H9 (cell line): ENCODE measurements at regions not wholly inside any gene's neighbourhood (a gene's known extent, or its start where the extent isn't known, plus 50 kb on each side); places are given as distances from the start of the nearest gene placed in this dataset.
"Not testable (repeated sequence)": the region's sequence is repeated elsewhere in the genome, so short reads cannot be mapped to it uniquely, and the experiment has no call there.

Experiments used
- DNase-seq: peaks from one replicate; pipeline ENCODE4 v3.0.0-alpha.2; 2017
- H2AFZ ChIP-seq: one replicate; pipeline ENCODE4 v1.6.1; 2013; ENCODE audit warnings: mild to moderate bottlenecking, low read length, control low read depth, moderate library complexity
- H2AK5ac ChIP-seq: 2 replicates; pipeline ENCODE4 v1.6.1; 2013; ENCODE audit warnings: low read length, control low read depth, mixed read lengths; ENCODE audit not compliant: insufficient read length
- H2BK120ac ChIP-seq: one replicate; pipeline ENCODE4 v1.6.1; 2013; ENCODE audit warnings: low read depth, mild to moderate bottlenecking, low read length, control low read depth, inconsistent platforms; ENCODE audit not compliant: poor library complexity, severe bottlenecking
- H2BK12ac ChIP-seq: 2 replicates; pipeline ENCODE4 v1.6.1; 2013; ENCODE audit warnings: low read length, control low read depth, mixed read lengths, low read depth; ENCODE audit not compliant: insufficient read length
- H2BK15ac ChIP-seq: 2 replicates; pipeline ENCODE4 v1.6.1; 2013; ENCODE audit warnings: low read depth, low read length, control low read depth
- H2BK20ac ChIP-seq: one replicate; pipeline ENCODE4 v1.6.1; 2013; ENCODE audit warnings: low read depth, mild to moderate bottlenecking, low read length, control low read depth, inconsistent platforms; ENCODE audit not compliant: poor library complexity, severe bottlenecking
- H2BK5ac ChIP-seq: 2 replicates; pipeline ENCODE4 v1.6.1; 2013; ENCODE audit warnings: low read length, control low read depth, mixed read lengths; ENCODE audit not compliant: insufficient read length
- H3K14ac ChIP-seq: 2 replicates; pipeline ENCODE4 v1.6.1; 2013; ENCODE audit warnings: low read length, control low read depth; ENCODE audit not compliant: insufficient read depth
- H3K18ac ChIP-seq: 2 replicates; pipeline ENCODE4 v1.6.1; 2013; ENCODE audit warnings: low read depth, mild to moderate bottlenecking, mixed read lengths, low read length, control low read depth; ENCODE audit not compliant: insufficient read length
- H3K23ac ChIP-seq: 2 replicates; pipeline ENCODE4 v1.6.1; 2013; ENCODE audit warnings: low read length, control low read depth, mixed read lengths, low read depth; ENCODE audit not compliant: insufficient read length
- H3K23me2 ChIP-seq: 2 replicates; pipeline ENCODE4 v1.6.1; 2013; ENCODE audit warnings: low read depth, mild to moderate bottlenecking, mixed read lengths, low read length, control low read depth; ENCODE audit not compliant: insufficient read length, poor library complexity, severe bottlenecking
- H3K27ac ChIP-seq: 2 replicates; pipeline ENCODE4 v1.5.1; 2013; ENCODE audit warnings: low read length, control low read depth, mixed read lengths, low read depth; ENCODE audit not compliant: insufficient read length
- H3K27me3 ChIP-seq: 2 replicates; pipeline ENCODE4 v1.6.1; 2013; ENCODE audit warnings: low read length, control low read depth, inconsistent platforms; ENCODE audit not compliant: insufficient read depth
- H3K4ac ChIP-seq: 2 replicates; pipeline ENCODE4 v1.6.1; 2013; ENCODE audit warnings: low read depth, mild to moderate bottlenecking, control low read depth, inconsistent platforms, low read length, moderate library complexity
- H3K4me1 ChIP-seq: 2 replicates; pipeline ENCODE4 v1.6.1; 2013; ENCODE audit warnings: low read length, control low read depth, inconsistent platforms; ENCODE audit not compliant: insufficient read depth
- H3K4me2 ChIP-seq: 2 replicates; pipeline ENCODE4 v1.6.1; 2013; ENCODE audit warnings: low read length, control low read depth, mixed read lengths; ENCODE audit not compliant: insufficient read length, insufficient read depth
- H3K56ac ChIP-seq: 2 replicates; pipeline ENCODE4 v1.6.1; 2013; ENCODE audit warnings: low read depth, mild to moderate bottlenecking, mixed read lengths, low read length, control low read depth; ENCODE audit not compliant: insufficient read length
- H3K79me1 ChIP-seq: 2 replicates; pipeline ENCODE4 v1.6.1; 2013; ENCODE audit warnings: low read depth, mild to moderate bottlenecking, moderate library complexity, low read length, control low read depth, inconsistent platforms; ENCODE audit not compliant: insufficient read depth, poor library complexity, severe bottlenecking
- H3K79me2 ChIP-seq: 2 replicates; pipeline ENCODE4 v1.6.1; 2013; ENCODE audit warnings: low read length, control low read depth, inconsistent platforms; ENCODE audit not compliant: insufficient read depth
- H3K9ac ChIP-seq: 2 replicates; pipeline ENCODE4 v1.6.1; 2013; ENCODE audit warnings: low read length, control low read depth, mixed read lengths; ENCODE audit not compliant: insufficient read length; ENCODE audit errors: extremely low read depth
- H3K9me3 ChIP-seq: one replicate; pipeline ENCODE4 v1.6.1; 2013; ENCODE audit warnings: low read depth, low read length, inconsistent platforms; ENCODE audit not compliant: control insufficient read depth
- H3T11ph ChIP-seq: one replicate; pipeline ENCODE4 v1.6.1; 2013; ENCODE audit warnings: mild to moderate bottlenecking, low read length, control low read depth, inconsistent platforms
- H4K20me1 ChIP-seq: one replicate; pipeline ENCODE4 v1.6.1; 2013; ENCODE audit not compliant: control insufficient read depth, insufficient read length, insufficient read depth
- H4K5ac ChIP-seq: 2 replicates; pipeline ENCODE4 v1.6.1; 2013; ENCODE audit warnings: low read depth, mild to moderate bottlenecking, mixed read lengths, low read length, control low read depth; ENCODE audit not compliant: insufficient read length
- H4K8ac ChIP-seq: replicated peaks from 2 replicates; pipeline ENCODE4 v1.6.1; 2013; ENCODE audit warnings: low read length, control low read depth, mixed read lengths, low read depth; ENCODE audit not compliant: insufficient read length
- H4K91ac ChIP-seq: 2 replicates; pipeline ENCODE4 v1.6.1; 2013; ENCODE audit warnings: low read depth, mild to moderate bottlenecking, moderate library complexity, mixed read lengths, low read length, control low read depth; ENCODE audit not compliant: insufficient read length
- H3K27ac Mint-ChIP-seq, 3 experiments: 2 replicates in 2 of 3; 3 replicates in 1 of 3; pipeline ENCODE4 v1.8.0; 2020 to 2021; ENCODE audit warnings: mixed read lengths in 3 of 3, mild to moderate bottlenecking in 1 of 3, moderate library complexity in 1 of 3
- H3K27me3 Mint-ChIP-seq: 2 replicates; pipeline ENCODE4 v1.8.0; 2021; ENCODE audit warnings: low read depth, mild to moderate bottlenecking, moderate library complexity, mixed read lengths
- H3K36me3 Mint-ChIP-seq, 3 experiments: 2 replicates in 2 of 3; 3 replicates in 1 of 3; pipeline ENCODE4 v1.8.0; 2020 to 2021; ENCODE audit warnings: low read depth in 3 of 3, mixed read lengths in 3 of 3; ENCODE audit not compliant: insufficient read depth in 1 of 3
- H3K4me1 Mint-ChIP-seq, 2 experiments: 2 replicates each; pipeline ENCODE4 v1.8.0; 2020; ENCODE audit warnings: mixed read lengths in 2 of 2
- H3K4me3 Mint-ChIP-seq, 2 experiments: 2 replicates in 1 of 2; 3 replicates in 1 of 2; pipeline ENCODE4 v1.8.0; 2020 to 2021; ENCODE audit warnings: mild to moderate bottlenecking in 2 of 2, mixed read lengths in 2 of 2, moderate library complexity in 1 of 2
- H3K9me3 Mint-ChIP-seq, 2 experiments: 2 replicates in 1 of 2; 3 replicates in 1 of 2; pipeline ENCODE4 v1.8.0; 2020; ENCODE audit warnings: mild to moderate bottlenecking in 2 of 2, mixed read lengths in 2 of 2, moderate library complexity in 1 of 2
- WGBS: extraction: QIAGEN DNeasy Blood & Tissue Kit; methylation state at CpG from one replicate; pipeline ENCODE4 v1.1.7; 2013; ENCODE audit warnings: missing lambda C conversion rate, low lambda C conversion rate, mixed read lengths; ENCODE audit not compliant: insufficient read length; ENCODE audit errors: extremely low coverage; 5-methylcytosine and 5-hydroxymethylcytosine counted together

- not testable (repeated sequence) for H3K4me2 ChIP-seq, H3K23me2 ChIP-seq, H2AK5ac ChIP-seq, H4K91ac ChIP-seq, H3K79me2 ChIP-seq, H3K18ac ChIP-seq, H4K8ac ChIP-seq, H2BK5ac ChIP-seq, H3T11ph ChIP-seq, H3K27ac ChIP-seq, H2BK15ac ChIP-seq, H3K23ac ChIP-seq, H3K79me1 ChIP-seq, H3K4me1 Mint-ChIP-seq, H3K4me1 ChIP-seq, H3K27me3 ChIP-seq, H3K4ac ChIP-seq, H3K56ac ChIP-seq, DNase-seq, H2AFZ ChIP-seq, H2BK20ac ChIP-seq, H2BK12ac ChIP-seq, H3K4me3 Mint-ChIP-seq, H4K5ac ChIP-seq, H2BK120ac ChIP-seq, H4K20me1 ChIP-seq, H3K14ac ChIP-seq, H3K9ac ChIP-seq, H3K27ac Mint-ChIP-seq
- Mint-ChIP-seq H3K9me3 (peaks cover 29 to 78% of the 10 kb centered on the region in 2 experiments), H3K27me3 (peaks cover 22% of the 10 kb centered on the region), H3K36me3 (peaks cover 19 to 46% (median 39%) of the 10 kb centered on the region in 3 experiments)
- peaks cover 90% of the 10 kb centered on the region for H3K9me3 ChIP-seq
- WGBS: no CpG with 5 or more reads among the region's 7 CpGs
Measured at GRCh38 chr15:20256394-20256793, 285.2 kb downstream of the GOLGA6L6 start.

GRCh38 chr15:20255641-20256040 lies 286.0 kb downstream of the GOLGA6L6 start:
- not testable (repeated sequence) for H4K5ac ChIP-seq, H2AK5ac ChIP-seq, H3K4me1 ChIP-seq, H3K56ac ChIP-seq, H2BK15ac ChIP-seq, H2BK12ac ChIP-seq, H4K91ac ChIP-seq, H4K8ac ChIP-seq, H3K14ac ChIP-seq, H3K18ac ChIP-seq, H3K9ac ChIP-seq, H2AFZ ChIP-seq, H3T11ph ChIP-seq, DNase-seq, H3K27me3 ChIP-seq, H3K4ac ChIP-seq, H3K79me2 ChIP-seq, H2BK5ac ChIP-seq, H3K79me1 ChIP-seq, H3K23ac ChIP-seq, H3K4me2 ChIP-seq, H4K20me1 ChIP-seq, H3K4me1 Mint-ChIP-seq, H3K4me3 Mint-ChIP-seq, H3K27ac ChIP-seq, H3K27ac Mint-ChIP-seq, H2BK120ac ChIP-seq, H3K23me2 ChIP-seq, H2BK20ac ChIP-seq
- no CpG with 5 or more reads among the region's 9 CpGs for WGBS
- peaks cover 19% of the 10 kb centered on the region for H3K27me3 Mint-ChIP-seq
- peaks cover 90% of the 10 kb centered on the region for H3K9me3 ChIP-seq
- H3K9me3 Mint-ChIP-seq: peaks cover 36 to 86% of the 10 kb centered on the region in 2 experiments
- H3K36me3 Mint-ChIP-seq: peaks cover 19 to 54% (median 44%) of the 10 kb centered on the region in 3 experiments
